ENCODE measurements at regions not wholly inside any gene's neighbourhood (a gene's known extent, or its start where the extent isn't known, plus 50 kb on each side); places are given as distances from the start of the nearest gene placed in this dataset.
"Not testable (repeated sequence)": the region's sequence is repeated elsewhere in the genome, so short reads cannot be mapped to it uniquely, and the experiment has no call there.

- Histone ChIP-seq H3K4me1 (peaks cover 2% of the 10 kb centered on the region), H3K36me3 (no peaks in the 10 kb centered on the region), H3K9me3 (no peaks in the 10 kb centered on the region), H3K4me3 (ENCODE audit: low read depth, low read length) (no peak overlapping the region), H3K27me3 (no peaks in the 10 kb centered on the region)
- DNase-seq, result no peak
- TF ChIP-seq CTCF (IDR thresholded peaks at IDR 0.05; ENCODE audit: low read depth, low read length), result no peak
These were observed 95.6 kb upstream of the NOL4 start for GRCh38 chr18:34320267-34320666.

- TF ChIP-seq CTCF (IDR thresholded peaks at IDR 0.05; ENCODE audit: low read depth, low read length), result no peak
These were observed 96.4 kb upstream of the NOL4 start for GRCh38 chr18:34321066-34321465.

GRCh38 chr18:34322365-34323289 is 97.9 kb upstream of the NOL4 start:
- peak; percentile 65 for DNase-seq
- no peaks in the 10 kb centered on the region for H3K36me3 ChIP-seq

More at GRCh38 chr18:34321066-34321465, 96.4 kb upstream of the NOL4 start:
- Histone ChIP-seq H3K4me3 (ENCODE audit: low read depth, low read length) (no peak overlapping the region), H3K4me1 (peaks cover 2% of the 10 kb centered on the region), H3K27me3 (no peaks in the 10 kb centered on the region), H3K36me3 (no peaks in the 10 kb centered on the region), H3K9me3 (no peaks in the 10 kb centered on the region)
- no peak for DNase-seq

GRCh38 chr18:34329840-34330239 is 105.1 kb upstream of the NOL4 start:
- no peaks in the 10 kb centered on the region for H3K27me3 ChIP-seq

More at GRCh38 chr18:34322365-34323289, 97.9 kb upstream of the NOL4 start:
- TF ChIP-seq CTCF (IDR thresholded peaks at IDR 0.05; ENCODE audit: low read depth, low read length), result peak; percentile 81
- Histone ChIP-seq H3K4me3 (ENCODE audit: low read depth, low read length) (peak overlapping the region; percentile 19; the same call in 1 of the 2 replicates), H3K27me3 (no peaks in the 10 kb centered on the region), H3K9me3 (no peaks in the 10 kb centered on the region), H3K4me1 (peaks cover 2% of the 10 kb centered on the region; the same call in 1 of the 2 replicates)

GRCh38 chr18:34330308-34330707 is 105.6 kb upstream of the NOL4 start:
- peak; percentile 34 for DNase-seq
- TF ChIP-seq CTCF (IDR thresholded peaks at IDR 0.05; ENCODE audit: low read depth, low read length), result no peak

More at GRCh38 chr18:34329840-34330239, 105.1 kb upstream of the NOL4 start:
- Histone ChIP-seq H3K4me3 (ENCODE audit: low read depth, low read length) (no peak overlapping the region), H3K4me1 (no peaks in the 10 kb centered on the region), H3K9me3 (no peaks in the 10 kb centered on the region), H3K36me3 (no peaks in the 10 kb centered on the region)
- no peak for DNase-seq
- TF ChIP-seq CTCF (IDR thresholded peaks at IDR 0.05; ENCODE audit: low read depth, low read length), result no peak

GRCh38 chr18:34330907-34331306 is 106.2 kb upstream of the NOL4 start:
- not testable (repeated sequence) for H3K36me3 ChIP-seq; DNase-seq; H3K4me1 ChIP-seq; H3K9me3 ChIP-seq; H3K27me3 ChIP-seq; H3K4me3 ChIP-seq (ENCODE audit: low read depth, low read length)

More at GRCh38 chr18:34330308-34330707, 105.6 kb upstream of the NOL4 start:
- H3K36me3 ChIP-seq, result no peaks in the 10 kb centered on the region
- no peak overlapping the region for H3K4me3 ChIP-seq (ENCODE audit: low read depth, low read length)
- no peaks in the 10 kb centered on the region for H3K9me3 ChIP-seq
- no peaks in the 10 kb centered on the region for H3K4me1 ChIP-seq
- no peaks in the 10 kb centered on the region for H3K27me3 ChIP-seq

- not testable (repeated sequence) for H3K36me3 ChIP-seq; H3K4me1 ChIP-seq; H3K9me3 ChIP-seq; H3K27me3 ChIP-seq; DNase-seq; H3K4me3 ChIP-seq (ENCODE audit: low read depth, low read length)
These were observed 106.6 kb upstream of the NOL4 start for GRCh38 chr18:34331343-34331742.

All from BE2C (cell line).